Suprapubic skin (tissue), 4 donors: ENCODE measurements at regions not wholly inside any gene's neighbourhood (a gene's known extent, or its start where the extent isn't known, plus 50 kb on each side); places are given as distances from the start of the nearest gene placed in this dataset.

Source experiments
- DNase-seq, 2 donors: peaks; one replicate each; pipeline ENCODE4 v3.0.0-alpha.2; 2019; ENCODE audit warnings: low spot score in 2 of 2
- H3K27ac ChIP-seq: fragments of 200-600 bp; sonication (generic); one replicate; pipeline ENCODE4 v1.5.1; 2019
- H3K27me3 ChIP-seq: fragments of 200-600 bp; sonication (generic); one replicate; pipeline ENCODE4 v1.5.1; 2019
- H3K36me3 ChIP-seq: fragments of 200-600 bp; sonication (generic); one replicate; pipeline ENCODE4 v1.5.1; 2019
- H3K4me1 ChIP-seq: fragments of 200-600 bp; sonication (generic); one replicate; pipeline ENCODE4 v1.5.1; 2019
- H3K4me3 ChIP-seq: fragments of 200-600 bp; sonication (generic); one replicate; pipeline ENCODE4 v1.5.1; 2019; ENCODE audit warnings: mild to moderate bottlenecking
- H3K9me3 ChIP-seq: fragments of 200-600 bp; sonication (generic); one replicate; pipeline ENCODE4 v1.5.1; 2019
- CTCF ChIP-seq, 2 donors: fragments of 200-600 bp in 1 of 2; fragments of 450-650 bp in 1 of 2; sonication (generic) in 1 of 2; IDR thresholded peaks; one replicate each; pipeline ENCODE4 v1.5.1; 2016 to 2019; ENCODE audit warnings: antibody characterized with exemption in 2 of 2, mild to moderate bottlenecking in 1 of 2, moderate library complexity in 1 of 2
- EP300 ChIP-seq: sonication (generic); formaldehyde crosslinking; IDR thresholded peaks from one replicate; pipeline ENCODE4 v1.6.1; 2017; ENCODE audit warnings: antibody characterized with exemption
- POLR2A ChIP-seq, 2 donors: fragments of 450-650 bp; IDR thresholded peaks; one replicate each; pipeline ENCODE4 v1.6.1; 2017; ENCODE audit warnings: antibody characterized with exemption in 2 of 2, mild to moderate bottlenecking in 2 of 2, moderate library complexity in 2 of 2
- POLR2AphosphoS5 ChIP-seq, 3 donors: sonication (generic); formaldehyde crosslinking; IDR thresholded peaks; one replicate each; pipeline ENCODE4 v1.6.1; 2017; ENCODE audit warnings: antibody characterized with exemption in 3 of 3
- WGBS: methylation state at CpG from one replicate; pipeline ENCODE4 v1.1.5; 2018; 5-methylcytosine and 5-hydroxymethylcytosine counted together

GRCh38 chr10:29394321-29394932, 105.6 kb downstream of the LYZL1 start:
- Histone ChIP-seq H3K9me3 (no peaks in the 10 kb centered on the region), H3K36me3 (no peaks in the 10 kb centered on the region), H3K27me3 (no peaks in the 10 kb centered on the region), H3K4me3 (no peak overlapping the region), H3K27ac (no peak overlapping the region), H3K4me1 (no peaks in the 10 kb centered on the region)
- WGBS, result 86% methylated on average over 6 of the region's 8 CpGs
- TF ChIP-seq POLR2A (IDR thresholded peaks at IDR 0.05) (no peak), POLR2AphosphoS5 (IDR thresholded peaks at IDR 0.05) (no peak), EP300 (no peak)
- no peak for DNase-seq

DNA sequence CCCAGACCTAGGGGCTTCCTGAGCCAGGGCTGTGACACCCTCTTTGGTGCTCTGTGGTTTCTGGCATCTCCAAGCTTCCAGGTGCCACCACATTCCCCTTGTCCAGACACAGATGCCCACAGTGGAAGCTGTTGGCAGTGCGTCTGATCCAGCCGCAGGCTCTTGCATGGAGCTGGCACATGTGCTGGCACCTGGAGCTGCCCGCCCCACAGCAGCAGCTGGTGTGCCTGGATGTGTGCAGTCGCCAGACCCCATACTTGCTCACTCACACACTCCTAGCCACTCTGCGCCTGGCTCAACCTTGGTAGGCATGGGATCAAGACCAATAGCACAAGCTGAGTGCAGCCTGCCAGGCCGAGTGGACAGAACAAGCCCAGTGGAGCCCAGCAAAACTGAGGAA, 106.5 kb downstream of the LYZL1 start:
- H3K27ac ChIP-seq, result no peak overlapping the region
- 100% methylated on average over 3 of the region's 6 CpGs for WGBS
- H3K4me3 ChIP-seq, result no peak overlapping the region
- DNase-seq, result no peak
- H3K4me1 ChIP-seq, result no peaks in the 10 kb centered on the region
- TF ChIP-seq EP300, result no peak
- no peak for TF ChIP-seq POLR2A (IDR thresholded peaks at IDR 0.05)
- no peak for TF ChIP-seq POLR2AphosphoS5 (IDR thresholded peaks at IDR 0.05)
- TF ChIP-seq CTCF (IDR thresholded peaks at IDR 0.05), result no peak
- no peaks in the 10 kb centered on the region for H3K27me3 ChIP-seq
- no peaks in the 10 kb centered on the region for H3K9me3 ChIP-seq
- H3K36me3 ChIP-seq, result no peaks in the 10 kb centered on the region

- Histone ChIP-seq H3K36me3 (no peaks in the 10 kb centered on the region), H3K9me3 (no peaks in the 10 kb centered on the region), H3K4me3 (no peak overlapping the region), H3K27ac (no peak overlapping the region), H3K4me1 (no peaks in the 10 kb centered on the region), H3K27me3 (no peaks in the 10 kb centered on the region)
- WGBS, result 86% methylated on average over 2 of the region's 2 CpGs
- no peak for DNase-seq
- TF ChIP-seq POLR2AphosphoS5 (IDR thresholded peaks at IDR 0.05), result no peak
- no peak for TF ChIP-seq POLR2A (IDR thresholded peaks at IDR 0.05)
- no peak for TF ChIP-seq EP300
- no peak for TF ChIP-seq CTCF (IDR thresholded peaks at IDR 0.05)
These were observed 108.4 kb downstream of the LYZL1 start for GRCh38 chr10:29397221-29397620.

GRCh38 chr10:29403208-29403607, 114.3 kb downstream of the LYZL1 start:
- Histone ChIP-seq H3K27ac (no peak overlapping the region), H3K36me3 (no peaks in the 10 kb centered on the region), H3K4me1 (no peaks in the 10 kb centered on the region), H3K27me3 (no peaks in the 10 kb centered on the region), H3K4me3 (no peak overlapping the region), H3K9me3 (no peaks in the 10 kb centered on the region)
- no peak for DNase-seq
- TF ChIP-seq EP300 (no peak), POLR2AphosphoS5 (IDR thresholded peaks at IDR 0.05) (no peak), POLR2A (IDR thresholded peaks at IDR 0.05) (no peak), CTCF (IDR thresholded peaks at IDR 0.05) (no peak)

GRCh38 chr10:29407280-29407858, 118.5 kb downstream of the LYZL1 start:
- no peak overlapping the region for H3K4me3 ChIP-seq
- H3K4me1 ChIP-seq, result peaks cover 27% of the 10 kb centered on the region
- TF ChIP-seq POLR2A (IDR thresholded peaks at IDR 0.05) (no peak), EP300 (no peak), POLR2AphosphoS5 (IDR thresholded peaks at IDR 0.05) (no peak), CTCF (IDR thresholded peaks at IDR 0.05) (no peak)
- no peak overlapping the region for H3K27ac ChIP-seq
- no peaks in the 10 kb centered on the region for H3K9me3 ChIP-seq
- no peak for DNase-seq
- WGBS, result 95% methylated on average over 2 of the region's 2 CpGs
- no peaks in the 10 kb centered on the region for H3K36me3 ChIP-seq
- H3K27me3 ChIP-seq, result no peaks in the 10 kb centered on the region
